ENCODE measurements at regions not wholly inside any gene's neighbourhood (a gene's known extent, or its start where the extent isn't known, plus 50 kb on each side); places are given as distances from the start of the nearest gene placed in this dataset.

DNA sequence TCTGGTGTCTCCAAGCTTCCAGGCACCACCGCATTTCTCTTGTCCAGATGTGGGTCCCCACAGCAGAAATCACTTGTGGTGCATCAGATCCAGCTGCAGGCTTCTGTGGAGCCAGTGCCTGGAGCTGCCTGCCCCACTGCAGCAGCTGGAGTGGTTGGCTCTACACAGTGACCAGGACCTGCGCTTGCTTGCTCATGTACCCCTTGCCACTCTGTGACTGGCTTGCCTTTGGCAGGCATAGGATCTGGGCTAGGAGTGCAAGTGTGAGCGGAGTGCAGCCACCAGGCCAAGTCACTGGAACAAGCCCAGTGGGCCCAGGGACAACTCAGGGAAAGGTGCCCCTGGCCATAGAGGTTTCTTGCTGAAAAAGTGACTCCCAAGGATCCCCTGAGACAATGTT lies 1400.0 kb upstream of the ALCAM start:
- H3K36me3 ChIP-seq (ENCODE audit: insufficient read depth, low read length) = no peaks in the 10 kb centered on the region
- Mint-ChIP-seq H3K27ac (no peak overlapping the region), H3K9me3 (no peaks in the 10 kb centered on the region), H3K4me1 (ENCODE audit: low read depth) (no peaks in the 10 kb centered on the region), H3K27me3 (no peaks in the 10 kb centered on the region), H3K4me3 (no peak overlapping the region), H3K36me3 (ENCODE audit: low read depth) (no peaks in the 10 kb centered on the region)
- no peaks in the 10 kb centered on the region for H3K27me3 ChIP-seq (ENCODE audit: control insufficient read depth in 1 of 2, insufficient read depth in 2 of 2, low read length in 2 of 2)
- peaks cover 0 to 14% of the 10 kb centered on the region in 2 experiments for H3K9me3 ChIP-seq (ENCODE audit: control insufficient read depth in 1 of 2, insufficient read depth in 1 of 2, low read length in 2 of 2)
- TF ChIP-seq CTCF (IDR thresholded peaks at IDR 0.05) = no peak
- ChIA-PET POLR2A (no interaction called here), CTCF (no interaction called here)
- no peaks in the 10 kb centered on the region for H3K4me1 ChIP-seq (ENCODE audit: insufficient read depth, low read length)
- DNase-seq (no peak), ATAC-seq (ENCODE audit: poor library complexity) (no peak)
- H3K4me3 ChIP-seq (ENCODE audit: low read length) = no peak overlapping the region
- H3K27ac ChIP-seq (ENCODE audit: low read depth in 1 of 2, low read length in 2 of 2) = no peak overlapping the region
- intact Hi-C loops (cut with DNase I, micrococcal nuclease) = no loop called here

DNA sequence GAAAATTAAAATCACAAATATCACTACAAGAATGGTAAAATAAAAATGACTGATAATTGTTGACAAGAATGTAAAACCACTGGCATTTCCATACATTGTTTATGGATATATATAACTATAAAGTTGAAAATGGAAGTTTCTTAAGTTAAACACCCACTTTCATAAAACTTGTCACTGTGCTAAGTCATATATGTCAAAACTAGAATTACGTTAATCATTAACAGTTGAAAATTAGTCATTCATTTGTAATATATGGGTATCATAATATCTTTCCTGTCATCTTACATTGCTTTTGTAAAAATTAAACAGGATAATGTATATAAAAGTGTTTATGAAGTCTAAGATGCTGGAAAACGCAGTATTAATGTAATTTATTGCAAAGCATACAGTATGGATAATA lies 1398.6 kb upstream of the ALCAM start:
- Histone ChIP-seq H3K4me1 (ENCODE audit: insufficient read depth, low read length) (no peaks in the 10 kb centered on the region), H3K27me3 (ENCODE audit: control insufficient read depth in 1 of 2, insufficient read depth in 2 of 2, low read length in 2 of 2) (no peaks in the 10 kb centered on the region), H3K27ac (ENCODE audit: low read depth in 1 of 2, low read length in 2 of 2) (no peak overlapping the region), H3K36me3 (ENCODE audit: insufficient read depth, low read length) (no peaks in the 10 kb centered on the region), H3K9me3 (ENCODE audit: control insufficient read depth in 1 of 2, insufficient read depth in 1 of 2, low read length in 2 of 2) (peaks cover 0 to 17% of the 10 kb centered on the region in 2 experiments), H3K4me3 (ENCODE audit: low read length) (no peak overlapping the region)
- intact Hi-C loops (cut with DNase I, micrococcal nuclease) = no loop called here
- H3K4me3 Mint-ChIP-seq = no peak overlapping the region
- ChIA-PET POLR2A (no interaction called here), CTCF (no interaction called here)
- DNase-seq (no peak), ATAC-seq (ENCODE audit: poor library complexity) (no peak)
- no peaks in the 10 kb centered on the region for H3K27me3 Mint-ChIP-seq
- H3K27ac Mint-ChIP-seq = no peak overlapping the region
- H3K9me3 Mint-ChIP-seq = no peaks in the 10 kb centered on the region
- H3K4me1 Mint-ChIP-seq (ENCODE audit: low read depth) = no peaks in the 10 kb centered on the region
- TF ChIP-seq CTCF (IDR thresholded peaks at IDR 0.05) = no peak
- no peaks in the 10 kb centered on the region for H3K36me3 Mint-ChIP-seq (ENCODE audit: low read depth)

- CTCF ChIA-PET = no interaction called here
- POLR2A ChIA-PET = no interaction called here
- TF ChIP-seq CTCF (IDR thresholded peaks at IDR 0.05) = no peak
- no peak overlapping the region for H3K27ac ChIP-seq (ENCODE audit: low read depth in 1 of 2, low read length in 2 of 2)
- no peak overlapping the region for H3K27ac Mint-ChIP-seq
- H3K4me1 ChIP-seq (ENCODE audit: insufficient read depth, low read length) = no peaks in the 10 kb centered on the region
- intact Hi-C loops (cut with DNase I, micrococcal nuclease) = no loop called here
- no peaks in the 10 kb centered on the region for H3K36me3 Mint-ChIP-seq (ENCODE audit: low read depth)
- peaks cover 0 to 17% of the 10 kb centered on the region in 2 experiments for H3K9me3 ChIP-seq (ENCODE audit: control insufficient read depth in 1 of 2, insufficient read depth in 1 of 2, low read length in 2 of 2)
- no peaks in the 10 kb centered on the region for H3K27me3 ChIP-seq (ENCODE audit: control insufficient read depth in 1 of 2, insufficient read depth in 2 of 2, low read length in 2 of 2)
- ATAC-seq (ENCODE audit: poor library complexity) = no peak
- no peaks in the 10 kb centered on the region for H3K27me3 Mint-ChIP-seq
- H3K4me1 Mint-ChIP-seq (ENCODE audit: low read depth) = no peaks in the 10 kb centered on the region
- no peak overlapping the region for H3K4me3 Mint-ChIP-seq
- no peaks in the 10 kb centered on the region for H3K9me3 Mint-ChIP-seq
- no peaks in the 10 kb centered on the region for H3K36me3 ChIP-seq (ENCODE audit: insufficient read depth, low read length)
- no peak for DNase-seq
- H3K4me3 ChIP-seq (ENCODE audit: low read length) = no peak overlapping the region
These were observed 1398.0 kb upstream of the ALCAM start for GRCh38 chr3:103968751-103969150.
